ENCODE measurements at regions not wholly inside any gene's neighbourhood (a gene's known extent, or its start where the extent isn't known, plus 50 kb on each side); places are given as distances from the start of the nearest gene placed in this dataset.
"Not testable (repeated sequence)": the region's sequence is repeated elsewhere in the genome, so short reads cannot be mapped to it uniquely, and the experiment has no call there.

- no peak for DNase-seq
Observed at GRCh38 chr17:36661047-36661666, 59.8 kb downstream of the MRM1 start.

GRCh38 chr17:36661688-36662087 lies 60.3 kb downstream of the MRM1 start:
- no peak for DNase-seq

GRCh38 chr17:36665417-36665816 lies 64.0 kb downstream of the MRM1 start:
- no peak for DNase-seq

- DNase-seq: no peak
Observed at GRCh38 chr17:36667922-36668321, 66.5 kb downstream of the MRM1 start.

DNA sequence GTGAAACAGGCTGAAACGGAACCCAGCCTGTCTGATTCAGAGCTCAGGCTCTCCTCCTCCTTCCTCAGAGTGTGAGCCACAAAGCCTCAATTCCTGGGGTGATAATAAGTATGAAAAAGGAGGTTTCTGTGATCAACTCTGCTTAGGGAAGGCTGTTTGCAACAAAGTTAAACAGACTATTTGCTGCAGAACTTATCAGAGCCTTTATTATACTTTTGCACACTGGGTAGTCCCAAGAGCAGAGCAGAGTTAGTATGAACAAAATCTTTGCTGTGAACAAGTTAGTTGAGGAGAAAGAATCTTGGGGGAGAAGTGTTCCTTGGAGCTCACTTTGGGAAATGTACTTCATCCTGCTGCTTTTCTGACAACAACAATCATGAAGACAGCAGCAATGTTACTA lies 67.4 kb downstream of the MRM1 start:
- no peak for DNase-seq

DNA sequence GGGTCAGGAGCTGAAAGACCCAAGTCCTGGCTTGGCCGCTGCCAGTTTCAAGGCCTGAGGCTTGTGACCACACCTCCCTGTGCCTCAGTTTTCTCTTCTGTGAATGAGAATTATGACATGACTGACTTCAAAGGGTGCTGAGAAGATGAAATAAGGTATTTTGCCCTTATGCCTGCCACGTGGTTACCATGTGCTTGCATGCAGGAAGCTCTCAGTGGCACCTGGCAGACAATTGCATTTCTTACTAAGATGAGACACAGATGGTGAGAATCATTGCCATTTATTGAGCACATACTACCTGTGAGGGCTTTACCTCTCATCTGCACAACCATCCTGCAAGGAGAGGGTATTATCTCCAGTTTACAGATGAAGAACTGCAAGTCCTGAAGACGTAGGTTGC lies 69.8 kb downstream of the MRM1 start:
- no peak for DNase-seq

DNA sequence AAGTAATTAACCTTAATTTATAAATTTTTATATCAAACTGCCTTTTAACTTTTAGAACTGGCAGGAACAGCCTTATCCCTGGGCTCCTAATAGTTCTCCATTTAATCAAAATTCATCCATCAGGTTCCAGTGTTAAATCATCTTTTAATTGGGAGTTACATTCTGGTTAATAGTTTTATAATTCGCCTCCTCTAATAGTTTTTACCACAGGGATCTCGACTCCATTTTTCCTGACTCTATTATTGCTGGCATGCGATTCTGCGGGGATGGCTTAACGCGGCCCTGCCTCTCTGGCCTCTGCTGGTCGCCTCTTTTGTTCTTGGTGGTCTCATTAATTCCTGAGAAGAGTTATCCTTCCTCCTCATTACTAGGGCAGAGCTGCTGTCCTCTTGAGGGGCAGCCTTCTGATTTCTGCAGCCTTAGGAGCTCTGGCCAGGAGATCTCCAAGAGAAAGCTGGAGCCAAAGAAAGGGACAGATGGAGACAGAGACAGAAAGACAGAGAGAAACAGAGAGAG lies 71.1 kb downstream of the MRM1 start:
- no peak for DNase-seq

- DNase-seq: no peak
Observed at GRCh38 chr17:36673068-36673467, 71.7 kb downstream of the MRM1 start.

- DNase-seq: no peak
Observed at GRCh38 chr17:36673637-36674277, 72.4 kb downstream of the MRM1 start.

- DNase-seq: no peak
Observed at GRCh38 chr17:36674278-36674650, 72.9 kb downstream of the MRM1 start.

GRCh38 chr17:36675250-36675649 lies 73.9 kb downstream of the MRM1 start:
- no peak for DNase-seq

DNA sequence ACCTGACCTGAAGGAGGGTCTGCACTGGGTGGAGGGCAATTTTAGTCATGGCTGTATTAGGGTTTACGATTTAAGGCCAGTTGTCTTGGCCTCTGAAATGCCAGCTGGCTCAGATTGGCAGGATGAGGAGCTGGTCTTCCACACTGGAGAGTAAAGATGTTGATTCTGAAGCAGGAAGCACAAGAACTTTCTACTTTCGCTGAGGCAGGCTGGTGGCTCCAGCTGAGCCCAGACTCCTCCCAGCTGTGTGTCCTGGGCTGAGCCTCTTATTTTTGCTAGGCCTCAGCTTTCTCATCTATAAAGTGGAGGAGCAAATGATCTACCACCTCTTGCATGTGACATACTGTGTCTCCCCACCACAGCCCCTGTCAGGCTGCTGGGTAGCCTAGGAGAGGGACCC lies 74.4 kb downstream of the MRM1 start:
- DNase-seq: no peak

DNA sequence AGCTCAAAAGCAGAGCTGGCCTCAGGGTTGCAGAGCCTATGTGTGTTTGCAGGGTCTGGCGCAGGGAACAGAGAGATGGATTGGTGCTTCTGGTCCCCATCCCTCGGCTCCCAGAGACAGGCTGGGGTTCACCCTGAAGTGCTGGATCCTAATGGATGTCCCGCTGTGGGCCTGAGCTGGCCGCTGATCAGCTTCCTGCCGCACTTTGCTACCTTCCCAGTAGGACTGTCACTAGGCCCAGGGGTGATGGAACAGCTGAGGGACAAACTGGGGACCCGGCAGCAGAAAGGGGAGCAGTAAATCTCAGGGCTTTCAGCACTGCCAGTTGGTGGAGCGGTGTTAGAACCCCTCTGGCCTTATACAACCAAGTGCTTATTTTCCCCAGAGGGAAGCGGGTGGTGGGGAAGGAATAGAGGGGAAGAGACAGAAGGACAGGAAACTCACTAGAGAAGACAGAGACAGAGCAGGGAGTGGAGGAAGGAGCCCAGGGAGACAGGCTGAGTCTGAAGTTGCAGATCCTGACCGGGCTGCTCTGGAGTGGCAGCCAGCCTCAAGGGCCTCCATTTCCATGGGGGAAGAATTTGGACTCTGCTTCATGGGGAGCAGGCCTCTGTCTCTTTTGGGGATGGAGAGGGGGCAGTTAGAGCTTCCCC lies 78.6 kb downstream of the MRM1 start:
- no peak for DNase-seq

GRCh38 chr17:36680701-36681202 lies 79.4 kb downstream of the MRM1 start:
- DNase-seq: no peak

DNA sequence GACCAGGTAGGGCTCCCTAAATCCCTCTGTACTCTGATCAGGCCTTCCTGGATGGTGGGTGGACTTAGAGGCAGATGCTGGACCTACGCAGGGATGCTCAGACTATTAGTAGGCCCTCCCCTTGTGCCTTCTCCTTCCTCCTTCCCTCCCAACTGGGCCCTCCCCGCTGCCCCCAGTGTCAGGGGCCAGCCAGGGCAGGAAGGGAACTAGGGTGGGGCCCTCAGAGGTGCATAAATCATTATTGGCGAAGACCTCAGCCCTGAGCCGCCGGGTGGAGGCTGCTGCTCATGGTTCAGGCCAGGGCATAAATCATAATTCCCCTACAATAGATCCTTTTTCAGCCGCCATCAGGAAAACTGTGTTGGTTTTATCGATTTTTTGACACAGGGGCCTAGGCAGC lies 81.4 kb downstream of the MRM1 start:
- no peak for DNase-seq

DNA sequence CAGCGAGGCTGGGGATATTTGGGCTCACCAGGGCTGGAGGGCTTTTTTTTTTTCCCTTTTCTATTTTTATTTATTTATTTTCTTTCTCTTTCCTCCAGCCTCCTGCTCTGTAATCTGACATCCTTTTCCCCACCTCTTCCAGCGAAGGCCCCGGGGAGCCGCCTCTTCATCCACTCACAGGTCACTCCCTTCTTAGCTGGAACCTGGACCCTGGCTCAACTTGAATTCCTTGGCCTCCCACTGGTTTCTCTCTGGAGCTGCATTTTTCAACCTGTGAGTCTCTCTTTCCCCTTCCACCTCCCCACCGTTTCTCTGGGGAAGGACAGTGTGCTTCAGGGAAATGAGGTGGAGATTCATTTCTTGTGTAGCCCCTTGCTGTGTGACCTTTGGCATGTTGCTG lies 82.0 kb downstream of the MRM1 start:
- no peak for DNase-seq

DNA sequence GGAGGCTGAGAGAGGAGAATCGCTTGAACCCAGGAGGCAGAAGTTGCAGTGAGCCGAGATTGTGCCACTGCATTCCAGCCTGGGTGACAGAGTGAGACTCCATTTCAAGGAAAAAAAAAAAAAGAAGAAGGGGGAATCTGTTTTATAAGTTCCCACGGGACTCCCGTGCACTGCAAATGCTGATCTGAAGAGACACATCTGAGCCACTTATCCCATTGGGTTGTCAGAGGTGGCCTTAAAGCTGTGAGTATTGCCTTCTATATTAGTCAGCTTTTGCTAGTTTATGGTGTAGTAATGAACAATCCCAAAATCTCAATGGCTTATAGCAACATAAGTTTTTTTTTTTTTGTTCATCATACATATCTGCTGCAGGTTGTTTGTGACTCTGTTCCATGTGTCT lies 82.8 kb downstream of the MRM1 start:
- DNase-seq: no peak

DNA sequence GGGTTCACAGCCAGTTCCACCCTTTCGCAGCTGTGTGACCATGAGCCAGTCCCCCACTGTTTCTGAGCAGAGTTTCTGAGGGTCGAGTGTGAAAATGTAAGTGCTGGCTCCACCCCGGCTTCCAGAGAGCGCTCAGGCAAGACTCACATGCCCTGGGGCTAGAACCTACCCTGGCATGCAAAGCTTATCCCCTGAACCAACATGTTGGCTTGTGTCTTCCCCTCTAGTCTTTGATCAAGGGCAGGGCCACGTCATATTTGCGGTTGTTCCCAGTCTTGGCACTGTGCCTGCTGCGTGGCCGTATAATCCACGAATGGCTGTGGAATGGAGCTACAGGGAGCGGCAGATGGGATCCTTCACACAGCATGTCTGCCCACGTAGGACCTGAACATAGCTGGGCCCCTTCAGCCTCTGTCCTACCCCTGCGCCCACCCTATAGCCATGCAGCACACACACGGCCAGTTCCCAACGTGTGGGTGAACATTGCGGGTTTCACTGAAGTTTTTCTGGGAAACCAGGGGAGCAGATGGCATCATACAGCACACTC lies 84.8 kb downstream of the MRM1 start:
- DNase-seq: no peak

DNA sequence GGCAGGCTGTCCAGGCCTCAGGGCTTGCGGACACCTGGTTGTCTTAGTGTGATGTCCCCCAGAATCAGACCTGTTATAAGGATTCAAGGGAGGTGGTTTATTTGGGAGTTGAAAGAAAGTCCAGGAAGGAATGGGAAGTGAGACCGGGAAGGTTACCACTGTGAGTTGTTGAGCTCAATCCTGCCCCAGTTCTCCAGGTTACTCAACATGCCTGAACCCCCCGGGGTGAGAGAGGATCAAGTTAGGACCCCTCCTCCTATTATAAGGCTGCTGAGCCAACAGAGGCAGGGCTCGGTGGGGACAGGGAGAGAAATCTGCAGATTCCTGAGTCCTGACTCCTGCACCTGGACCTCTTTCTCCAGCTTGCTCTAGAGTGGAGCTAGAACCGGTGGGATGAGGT lies 86.4 kb downstream of the MRM1 start:
- no peak for DNase-seq

- DNase-seq: no peak
Observed at GRCh38 chr17:36689089-36689667, 87.8 kb downstream of the MRM1 start.

GRCh38 chr17:36690190-36690589 lies 88.8 kb downstream of the MRM1 start:
- no peak for DNase-seq

DNA sequence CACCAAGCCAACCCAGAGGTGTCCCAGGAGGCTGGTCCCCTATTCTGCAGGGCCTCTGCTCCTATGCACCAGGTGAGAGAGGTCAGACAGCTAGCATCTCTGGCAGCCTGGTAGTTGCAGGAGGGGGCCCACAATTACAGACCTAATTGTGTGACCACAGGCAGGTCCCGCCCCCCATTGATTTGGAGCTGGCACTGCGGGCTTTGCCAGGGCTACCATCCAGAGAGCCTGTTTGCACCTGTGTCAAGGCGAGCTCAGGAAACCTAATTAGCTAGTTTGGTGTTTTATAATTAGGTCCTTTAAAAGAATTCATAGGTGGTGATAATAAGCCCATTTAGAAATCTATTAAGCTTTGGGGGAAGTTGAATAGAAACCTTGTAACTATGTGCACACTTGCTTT lies 90.2 kb downstream of the MRM1 start:
- DNase-seq: no peak

DNA sequence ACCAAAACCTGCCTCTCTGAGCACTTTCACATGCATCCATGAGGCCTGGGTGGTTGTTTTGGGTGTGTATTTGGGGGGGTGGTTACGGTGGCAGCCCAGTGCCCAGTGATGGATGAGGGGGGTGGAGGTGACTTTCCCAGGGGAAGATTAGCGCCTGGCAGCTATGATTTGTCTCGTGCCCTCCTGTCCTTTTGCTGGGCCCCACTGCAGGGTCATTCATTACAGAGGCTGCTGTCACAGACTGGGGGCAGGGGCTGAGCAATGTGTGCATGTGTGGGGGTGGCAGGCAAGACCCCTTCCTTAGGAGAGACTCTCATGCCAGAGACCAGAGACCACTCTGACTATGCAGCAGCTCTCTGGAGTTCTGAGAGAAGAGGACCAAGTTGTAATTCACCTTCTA lies 93.7 kb downstream of the MRM1 start:
- DNase-seq: no peak

GRCh38 chr17:36695710-36696109 lies 94.3 kb downstream of the MRM1 start:
- DNase-seq: not testable (repeated sequence)
